UCSD-AML1 (cell line): ENCODE measurements at regions not wholly inside any gene's neighbourhood (a gene's known extent, or its start where the extent isn't known, plus 50 kb on each side); places are given as distances from the start of the nearest gene placed in this dataset.

Experiments
- DNase-seq: peaks from one replicate; lab custom pipeline; 2025; ENCODE audit not compliant: unreplicated experiment; lab: John Stamatoyannopoulos, UW

- no peak for DNase-seq
Measured at GRCh38 chr10:78383378-78384048, 349.9 kb downstream of the RPS24 start.

- DNase-seq: no peak
Measured at GRCh38 chr10:78384049-78384431, 350.4 kb downstream of the RPS24 start.

- DNase-seq: no peak
Measured at GRCh38 chr10:78385599-78385998, 351.9 kb downstream of the RPS24 start.

GRCh38 chr10:78386509-78386908 lies 352.8 kb downstream of the RPS24 start:
- DNase-seq: no peak

- no peak for DNase-seq
Measured at GRCh38 chr10:78388331-78389050, 354.8 kb downstream of the RPS24 start.

GRCh38 chr10:78389419-78389818 lies 355.8 kb downstream of the RPS24 start:
- no peak for DNase-seq

GRCh38 chr10:78390051-78390450 lies 356.4 kb downstream of the RPS24 start:
- no peak for DNase-seq

- no peak for DNase-seq
Measured at GRCh38 chr10:78390817-78391216, 357.2 kb downstream of the RPS24 start.

GRCh38 chr10:78391585-78391984 lies 357.9 kb downstream of the RPS24 start:
- DNase-seq: no peak

GRCh38 chr10:78392197-78392596 lies 358.5 kb downstream of the RPS24 start:
- no peak for DNase-seq

- no peak for DNase-seq
Measured at GRCh38 chr10:78393094-78393493, 359.4 kb downstream of the RPS24 start.

GRCh38 chr10:78394047-78394446 lies 360.4 kb downstream of the RPS24 start:
- DNase-seq: no peak

- DNase-seq: no peak
Measured at GRCh38 chr10:78395162-78395561, 361.5 kb downstream of the RPS24 start.

GRCh38 chr10:78396754-78397153 lies 363.1 kb downstream of the RPS24 start:
- no peak for DNase-seq

GRCh38 chr10:78397786-78398185 lies 364.1 kb downstream of the RPS24 start:
- no peak for DNase-seq

- DNase-seq: no peak
Measured at GRCh38 chr10:78398382-78398781, 364.7 kb downstream of the RPS24 start.

GRCh38 chr10:78401624-78402367 lies 368.1 kb downstream of the RPS24 start:
- no peak for DNase-seq

- DNase-seq: no peak
Measured at GRCh38 chr10:78402591-78402990, 368.9 kb downstream of the RPS24 start.

- no peak for DNase-seq
Measured at GRCh38 chr10:78403781-78404180, 370.1 kb downstream of the RPS24 start.

GRCh38 chr10:78404296-78404695 lies 370.6 kb downstream of the RPS24 start:
- DNase-seq: no peak

- no peak for DNase-seq
Measured at GRCh38 chr10:78405231-78405630, 371.6 kb downstream of the RPS24 start.

- DNase-seq: no peak
Measured at GRCh38 chr10:78405736-78406135, 372.1 kb downstream of the RPS24 start.
